HEK293T (cell line): ENCODE measurements at regions not wholly inside any gene's neighbourhood (a gene's known extent, or its start where the extent isn't known, plus 50 kb on each side); places are given as distances from the start of the nearest gene placed in this dataset.

ENCODE experiments used
- BHLHE40 ChIP-seq: fragments of 450-650 bp; IDR thresholded peaks from 2 replicates; pipeline ENCODE4 v1.6.1; 2016; ENCODE audit warnings: mild to moderate bottlenecking, moderate library complexity, borderline replicate concordance
- ELF4 ChIP-seq: fragments of 450-650 bp; IDR thresholded peaks from 2 replicates; pipeline ENCODE4 v1.6.1; 2017; ENCODE audit warnings: antibody characterized with exemption
- FOXA1 ChIP-seq: fragments of 450-650 bp; IDR thresholded peaks from 2 replicates; pipeline ENCODE4 v1.6.1; 2016; ENCODE audit warnings: mild to moderate bottlenecking
- FOXM1 ChIP-seq: fragments of 450-650 bp; IDR thresholded peaks from 2 replicates; pipeline ENCODE4 v1.6.1; 2017; ENCODE audit warnings: mild to moderate bottlenecking, borderline replicate concordance
- HDGF ChIP-seq: fragments of 450-650 bp; IDR thresholded peaks from 2 replicates; pipeline ENCODE4 v1.6.1; 2017; ENCODE audit warnings: antibody characterized with exemption, borderline replicate concordance
- L3MBTL2 ChIP-seq: fragments of 450-650 bp; conservative IDR thresholded peaks from 2 replicates; pipeline ENCODE4 v1.6.1; 2016; ENCODE audit warnings: mild to moderate bottlenecking
- PKNOX1 ChIP-seq: fragments of 450-650 bp; IDR thresholded peaks from 2 replicates; pipeline ENCODE4 v1.6.1; 2016
- SP1 ChIP-seq: fragments of 450-650 bp; IDR thresholded peaks from 2 replicates; pipeline ENCODE4 v1.6.1; 2017
- TARDBP ChIP-seq: fragments of 450-650 bp; IDR thresholded peaks from 2 replicates; pipeline ENCODE4 v1.6.1; 2016
- ZNF384 ChIP-seq: fragments of 450-650 bp; IDR thresholded peaks from 2 replicates; pipeline ENCODE4 v1.6.1; 2016

- TF ChIP-seq FOXA1 = no peak
- TF ChIP-seq ZNF384 = no peak
- TF ChIP-seq HDGF = no peak
- TF ChIP-seq ELF4 = no peak
- TF ChIP-seq FOXM1 = no peak
- TF ChIP-seq L3MBTL2 = no peak
- TF ChIP-seq TARDBP = no peak
- TF ChIP-seq SP1 = no peak
- no peak for TF ChIP-seq BHLHE40
- no peak for TF ChIP-seq PKNOX1
These were observed 729.1 kb downstream of the STPG2 start for GRCh38 chr4:97414161-97414560.
